AG04450 (cell line): ENCODE measurements at regions not wholly inside any gene's neighbourhood (a gene's known extent, or its start where the extent isn't known, plus 50 kb on each side); places are given as distances from the start of the nearest gene placed in this dataset.

Experiments
- CTCF ChIA-PET: fragments of 300-600, 350-600 bp; formaldehyde crosslinking; extraction: SDS; loops from one replicate; lab custom pipeline; 2022; ENCODE audit warnings: antibody characterized with exemption, inconsistent platforms; lab: Charles Lee
- POLR2A ChIA-PET: fragments of 350-600 bp; formaldehyde crosslinking; extraction: SDS; loops from one replicate; lab custom pipeline; 2021; ENCODE audit warnings: antibody characterized with exemption, inconsistent platforms; lab: Yijun Ruan, JAX
- DNase-seq: peaks from one replicate; pipeline ENCODE4 v3.0.0-alpha.2; 2011; ENCODE audit warnings: low read depth, low spot score
- H3K27ac ChIP-seq: one replicate; pipeline ENCODE4 v1.5.1; 2012; ENCODE audit warnings: low read depth, low read length, control low read depth
- H3K27me3 ChIP-seq: one replicate; pipeline ENCODE4 v1.6.0; 2012; ENCODE audit warnings: low read length; ENCODE audit not compliant: control insufficient read depth, insufficient read depth
- H3K4me3 ChIP-seq: 2 replicates; pipeline ENCODE4 v1.5.1; 2011; ENCODE audit warnings: mild to moderate bottlenecking, low read depth, low read length, control low read depth
- H3K9me3 ChIP-seq: 2 replicates; pipeline ENCODE4 v1.5.1; 2012; ENCODE audit warnings: low read length; ENCODE audit not compliant: control insufficient read depth, insufficient read depth
- TF ChIP-seq, protein P1 (sequence below): IDR thresholded peaks from 2 replicates; pipeline ENCODE4 v1.5.1; 2011; ENCODE audit warnings: low read depth, low read length, control low read depth, inconsistent platforms

DNA sequence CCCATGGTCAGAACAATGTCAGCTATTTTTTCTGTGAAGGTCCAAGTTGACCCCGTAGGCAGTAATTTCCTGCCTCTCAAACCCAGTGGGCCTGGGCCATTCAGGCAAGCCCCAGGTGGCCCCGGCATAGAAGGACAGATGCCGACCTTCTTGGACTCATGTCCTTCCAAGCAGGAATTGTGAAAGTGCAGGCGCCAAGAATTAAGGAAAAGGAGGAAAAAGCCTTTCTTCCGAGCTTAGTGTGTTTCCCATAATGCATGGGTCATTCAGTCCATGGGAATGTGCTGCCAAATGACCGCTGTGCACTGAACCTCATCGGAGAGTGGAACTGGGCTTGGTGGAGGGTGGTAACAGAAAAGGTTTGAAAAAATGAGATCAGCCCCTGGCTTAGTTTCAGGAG is 196.5 kb upstream of the HS3ST1 start:
- TF ChIP-seq, protein P1, sequence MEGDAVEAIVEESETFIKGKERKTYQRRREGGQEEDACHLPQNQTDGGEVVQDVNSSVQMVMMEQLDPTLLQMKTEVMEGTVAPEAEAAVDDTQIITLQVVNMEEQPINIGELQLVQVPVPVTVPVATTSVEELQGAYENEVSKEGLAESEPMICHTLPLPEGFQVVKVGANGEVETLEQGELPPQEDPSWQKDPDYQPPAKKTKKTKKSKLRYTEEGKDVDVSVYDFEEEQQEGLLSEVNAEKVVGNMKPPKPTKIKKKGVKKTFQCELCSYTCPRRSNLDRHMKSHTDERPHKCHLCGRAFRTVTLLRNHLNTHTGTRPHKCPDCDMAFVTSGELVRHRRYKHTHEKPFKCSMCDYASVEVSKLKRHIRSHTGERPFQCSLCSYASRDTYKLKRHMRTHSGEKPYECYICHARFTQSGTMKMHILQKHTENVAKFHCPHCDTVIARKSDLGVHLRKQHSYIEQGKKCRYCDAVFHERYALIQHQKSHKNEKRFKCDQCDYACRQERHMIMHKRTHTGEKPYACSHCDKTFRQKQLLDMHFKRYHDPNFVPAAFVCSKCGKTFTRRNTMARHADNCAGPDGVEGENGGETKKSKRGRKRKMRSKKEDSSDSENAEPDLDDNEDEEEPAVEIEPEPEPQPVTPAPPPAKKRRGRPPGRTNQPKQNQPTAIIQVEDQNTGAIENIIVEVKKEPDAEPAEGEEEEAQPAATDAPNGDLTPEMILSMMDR: no peak
- DNase-seq: no peak
- H3K9me3 ChIP-seq: no peaks in the 10 kb centered on the region
- H3K4me3 ChIP-seq: no peak overlapping the region
- H3K27me3 ChIP-seq: no peaks in the 10 kb centered on the region
- ChIA-PET POLR2A (no interaction called here), CTCF (interaction anchor here (0.8 kb wide), 1 partner anchor 96 kb away, joined by 3 read pairs; no protein-coding TSS in a partner anchor)
- H3K27ac ChIP-seq: no peak overlapping the region

DNA sequence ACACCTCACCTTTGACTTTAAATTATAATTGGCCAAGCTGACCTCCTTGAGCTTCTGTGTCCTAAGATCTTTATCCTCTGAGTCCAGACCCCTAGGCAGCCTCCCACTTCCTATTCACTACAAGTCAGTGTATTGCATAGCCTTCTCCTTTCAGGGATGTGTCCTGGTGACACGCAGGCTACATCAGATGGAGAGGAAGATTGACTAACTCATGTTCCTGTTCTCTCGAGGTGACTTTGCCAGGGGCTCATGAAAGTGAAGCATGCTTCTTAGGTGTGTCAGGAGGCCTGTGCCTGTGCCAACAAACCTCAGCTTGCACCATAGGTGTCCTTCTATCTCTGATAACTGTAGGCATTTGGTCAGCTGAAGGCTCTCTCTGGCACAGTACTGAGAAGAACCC is 195.7 kb upstream of the HS3ST1 start:
- TF ChIP-seq, protein P1: no peak
- ChIA-PET POLR2A (no interaction called here), CTCF (interaction anchor here (0.8 to 1.4 kb wide), 2 partner anchors 21 to 97 kb away, joined by 3 to 4 read pairs; no protein-coding TSS in a partner anchor)
- Histone ChIP-seq H3K27me3 (no peaks in the 10 kb centered on the region), H3K4me3 (no peak overlapping the region), H3K27ac (no peak overlapping the region), H3K9me3 (no peaks in the 10 kb centered on the region)
- DNase-seq: no peak

DNA sequence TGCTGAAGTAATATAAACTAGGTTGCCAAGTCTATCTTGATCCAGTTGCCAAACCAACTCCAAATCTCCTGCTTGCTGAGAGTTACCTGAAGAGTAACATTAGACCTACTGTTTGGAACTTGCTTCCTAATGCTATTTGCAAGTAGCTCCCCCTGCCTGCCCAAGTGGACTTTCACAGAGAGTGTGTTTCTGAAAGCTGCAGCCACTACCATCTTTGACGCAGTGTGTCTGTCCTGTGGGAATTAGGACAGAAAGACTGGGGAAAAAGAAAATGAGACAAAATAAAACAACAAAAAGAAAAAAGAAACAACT is 195.0 kb upstream of the HS3ST1 start:
- H3K4me3 ChIP-seq: no peak overlapping the region
- ChIA-PET POLR2A (no interaction called here), CTCF (interaction anchor here (1.1 to 1.4 kb wide), 2 partner anchors 16 to 20 kb away, joined by 3 to 4 read pairs; no protein-coding TSS in a partner anchor)
- TF ChIP-seq, protein P1: peak; percentile 60
- H3K27me3 ChIP-seq: no peaks in the 10 kb centered on the region
- no peak for DNase-seq
- no peak overlapping the region for H3K27ac ChIP-seq
- no peaks in the 10 kb centered on the region for H3K9me3 ChIP-seq

DNA sequence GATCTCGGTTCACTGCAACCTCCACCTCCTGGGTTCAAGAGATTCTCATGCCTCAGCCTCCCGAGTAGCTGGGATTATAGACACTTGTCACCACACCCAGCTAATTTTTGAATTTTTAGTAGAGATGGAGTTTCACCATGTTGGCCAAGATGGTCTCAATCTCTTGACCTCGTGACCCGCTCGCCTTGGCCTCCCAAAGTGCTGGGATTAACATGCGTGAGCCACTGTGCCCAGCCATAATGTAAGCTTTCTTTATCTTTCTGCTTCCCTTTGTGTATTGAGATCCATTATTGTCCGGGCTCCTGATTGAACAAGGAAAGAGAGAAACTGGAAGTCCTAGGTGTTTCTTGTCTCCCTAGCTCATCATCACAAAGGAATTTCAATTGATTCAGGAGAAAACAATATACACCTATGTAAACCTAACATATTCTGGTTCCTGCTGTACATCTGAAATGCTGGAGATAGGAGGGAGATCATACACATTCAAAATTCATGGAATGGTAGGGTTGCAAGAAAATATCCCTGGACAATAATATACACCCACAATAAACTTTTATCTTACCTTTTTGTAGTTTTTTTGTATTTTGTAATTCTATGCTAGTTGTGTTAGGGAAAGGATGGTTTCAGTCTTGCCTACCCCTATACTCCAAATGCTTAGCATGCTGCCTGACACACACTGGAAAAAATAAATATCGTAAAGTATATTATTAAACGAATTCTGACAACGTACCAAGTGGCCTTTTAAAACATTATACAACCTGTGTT is 194.4 kb upstream of the HS3ST1 start:
- CTCF ChIA-PET: interaction anchor here (1.1 to 1.4 kb wide), 2 partner anchors 16 to 19 kb away, joined by 3 to 4 read pairs; no protein-coding TSS in a partner anchor
- no peaks in the 10 kb centered on the region for H3K27me3 ChIP-seq
- no peak for DNase-seq
- H3K27ac ChIP-seq: no peak overlapping the region
- POLR2A ChIA-PET: no interaction called here
- H3K4me3 ChIP-seq: no peak overlapping the region
- H3K9me3 ChIP-seq: no peaks in the 10 kb centered on the region
- TF ChIP-seq, protein P1: no peak

DNA sequence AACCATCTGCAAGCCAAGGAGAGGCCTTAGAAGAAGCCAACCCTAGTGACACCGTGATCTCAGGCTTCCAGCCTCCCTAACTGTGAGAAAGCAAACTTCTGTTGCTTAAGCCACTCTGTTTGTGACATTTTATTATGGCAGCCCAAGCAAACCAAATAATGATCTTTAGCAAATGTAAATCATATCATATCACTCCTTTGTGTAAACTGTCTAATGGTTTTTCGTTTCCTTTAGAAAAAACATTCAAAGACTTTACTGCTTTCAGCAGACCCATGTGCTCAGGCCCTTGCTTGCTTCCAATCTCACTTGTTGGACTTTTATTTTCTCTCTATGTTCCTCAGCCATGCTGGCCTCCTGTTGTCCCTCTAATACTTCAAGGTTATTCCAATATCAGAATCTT is 192.2 kb upstream of the HS3ST1 start:
- no peak overlapping the region for H3K27ac ChIP-seq
- H3K4me3 ChIP-seq: no peak overlapping the region
- no peak for DNase-seq
- H3K27me3 ChIP-seq: no peaks in the 10 kb centered on the region
- POLR2A ChIA-PET: no interaction called here
- CTCF ChIA-PET: no interaction called here
- TF ChIP-seq, protein P1: no peak
- H3K9me3 ChIP-seq: no peaks in the 10 kb centered on the region
